MCF 10A (cell line): ENCODE measurements at regions not wholly inside any gene's neighbourhood (a gene's known extent, or its start where the extent isn't known, plus 50 kb on each side); places are given as distances from the start of the nearest gene placed in this dataset.

Experiments
- BruUV-seq: library from RNA; stranded (reverse); fragments of 400-500 nt; replicated peaks from 2 replicates; lab custom pipeline; 2021; lab: Mats Ljungman, UMichigan
- CTCF ChIA-PET: fragments of 300-600 bp; sonication (Branson Sonifier 250); formaldehyde crosslinking; extraction: SDS; loops from one replicate; lab custom pipeline; 2021; ENCODE audit warnings: antibody characterized with exemption, inconsistent platforms; lab: Yijun Ruan, JAX
- POLR2A ChIA-PET: fragments of 300-600, 350-650 bp; sonication (Branson Sonifier 250); formaldehyde crosslinking; extraction: SDS; loops from one replicate; lab custom pipeline; 2020; ENCODE audit warnings: antibody characterized with exemption, inconsistent platforms; lab: Yijun Ruan, JAX
- DNase-seq: peaks from one replicate; pipeline ENCODE4 v3.0.0-alpha.2; 2018; ENCODE audit not compliant: unreplicated experiment
- H3K27ac Mint-ChIP-seq: one replicate; pipeline ENCODE4 v1.8.0; 2022; ENCODE audit warnings: mild to moderate bottlenecking, low read depth, mixed read lengths; ENCODE audit not compliant: unreplicated experiment
- H3K27me3 Mint-ChIP-seq: one replicate; pipeline ENCODE4 v1.8.0; 2022; ENCODE audit warnings: mixed read lengths; ENCODE audit not compliant: insufficient read depth, unreplicated experiment
- H3K36me3 Mint-ChIP-seq: one replicate; pipeline ENCODE4 v1.8.0; 2022; ENCODE audit warnings: mild to moderate bottlenecking, moderate library complexity, mixed read lengths; ENCODE audit not compliant: insufficient read depth, unreplicated experiment
- H3K4me1 Mint-ChIP-seq: one replicate; pipeline ENCODE4 v1.8.0; 2022; ENCODE audit warnings: mixed read lengths; ENCODE audit not compliant: insufficient read depth, unreplicated experiment
- H3K4me3 Mint-ChIP-seq: one replicate; pipeline ENCODE4 v1.8.0; 2022; ENCODE audit warnings: mild to moderate bottlenecking, moderate library complexity, mixed read lengths; ENCODE audit not compliant: unreplicated experiment
- H3K9me3 Mint-ChIP-seq: one replicate; pipeline ENCODE4 v1.8.0; 2022; ENCODE audit warnings: mixed read lengths; ENCODE audit not compliant: unreplicated experiment
- CTCF ChIP-seq: fragments of 200-600 bp; IDR thresholded peaks from one replicate; pipeline ENCODE4 v1.8.0; 2022; ENCODE audit warnings: antibody characterized with exemption, mild to moderate bottlenecking; ENCODE audit not compliant: unreplicated experiment
- intact Hi-C: fragments of 100-400 bp; cut with micrococcal nuclease; formaldehyde crosslinking; loops from 2 replicates; pipeline ENCODE4 v1.14.1; 2022

GRCh38 chr1:30487042-30487441 lies 236.3 kb downstream of the MATN1 start:
- no peak for DNase-seq
- no TSS peak for BruUV-seq
- H3K36me3 Mint-ChIP-seq = no peaks in the 10 kb centered on the region
- no peaks in the 10 kb centered on the region for H3K4me1 Mint-ChIP-seq
- no peak for TF ChIP-seq CTCF
- intact Hi-C loops = no loop called here
- H3K27ac Mint-ChIP-seq = no peak overlapping the region
- ChIA-PET CTCF (no interaction called here), POLR2A (no interaction called here)
- no peaks in the 10 kb centered on the region for H3K27me3 Mint-ChIP-seq
- peaks cover 3% of the 10 kb centered on the region for H3K9me3 Mint-ChIP-seq
- no peak overlapping the region for H3K4me3 Mint-ChIP-seq

- Mint-ChIP-seq H3K27me3 (no peaks in the 10 kb centered on the region), H3K9me3 (peaks cover 15% of the 10 kb centered on the region), H3K4me3 (no peak overlapping the region), H3K27ac (no peak overlapping the region), H3K36me3 (no peaks in the 10 kb centered on the region), H3K4me1 (no peaks in the 10 kb centered on the region)
- POLR2A ChIA-PET = no interaction called here
- no peak for TF ChIP-seq CTCF
- intact Hi-C loops = no loop called here
- no peak for DNase-seq
- no TSS peak for BruUV-seq
- CTCF ChIA-PET = interaction anchor here (0.6 kb wide), 1 partner anchor 104 kb away, joined by 3 read pairs; no protein-coding TSS in a partner anchor
These were observed 238.3 kb downstream of the MATN1 start for GRCh38 chr1:30485072-30485471.

- CTCF ChIA-PET = interaction anchor here (0.5 to 0.6 kb wide), 2 partner anchors 17 to 104 kb away, joined by 3 read pairs; no protein-coding TSS in a partner anchor
- no peak for TF ChIP-seq CTCF
- DNase-seq = no peak
- Mint-ChIP-seq H3K36me3 (no peaks in the 10 kb centered on the region), H3K27ac (no peak overlapping the region), H3K4me1 (no peaks in the 10 kb centered on the region), H3K4me3 (no peak overlapping the region), H3K27me3 (no peaks in the 10 kb centered on the region), H3K9me3 (peaks cover 15% of the 10 kb centered on the region)
- BruUV-seq = no TSS peak
- POLR2A ChIA-PET = no interaction called here
- intact Hi-C loops = no loop called here
These were observed 238.7 kb downstream of the MATN1 start for GRCh38 chr1:30484668-30485067.

GRCh38 chr1:30479575-30479974 lies 243.8 kb downstream of the MATN1 start:
- ChIA-PET CTCF (no interaction called here), POLR2A (interaction anchor here (0.6 kb wide), 1 partner anchor 1940 kb away, joined by 3 read pairs; no protein-coding TSS in a partner anchor)
- intact Hi-C loops = no loop called here
- no peak for TF ChIP-seq CTCF
- DNase-seq = no peak
- no TSS peak for BruUV-seq
- no peaks in the 10 kb centered on the region for H3K36me3 Mint-ChIP-seq
- no peaks in the 10 kb centered on the region for H3K4me1 Mint-ChIP-seq
- no peak overlapping the region for H3K4me3 Mint-ChIP-seq
- peaks cover 33% of the 10 kb centered on the region for H3K27me3 Mint-ChIP-seq
- no peak overlapping the region for H3K27ac Mint-ChIP-seq
- peaks cover 15% of the 10 kb centered on the region for H3K9me3 Mint-ChIP-seq
